Fibroblast of lung (primary cell): ENCODE measurements at regions not wholly inside any gene's neighbourhood (a gene's known extent, or its start where the extent isn't known, plus 50 kb on each side); places are given as distances from the start of the nearest gene placed in this dataset.

ENCODE experiments used
- CTCF ChIP-seq, 2 donors: IDR thresholded peaks in 1 of 2; conservative IDR thresholded peaks in 1 of 2; 1 replicate in 1 of 2; 2 replicates in 1 of 2; pipeline ENCODE4 v1.5.1; 2011 to 2012; ENCODE audit warnings: low read length in 2 of 2, control low read depth in 1 of 2, inconsistent platforms in 1 of 2, low read depth in 1 of 2, mild to moderate bottlenecking in 1 of 2
- EZH2 ChIP-seq: IDR thresholded peaks from 2 replicates; pipeline ENCODE4 v1.5.1; 2012; ENCODE audit warnings: low read length, control low read depth, mild to moderate bottlenecking; ENCODE audit errors: missing control alignments

GRCh38 chr3:167936019-167936418 lies 159.7 kb downstream of the GOLIM4 start:
- no peak for TF ChIP-seq CTCF (conservative IDR thresholded peaks at IDR 0.05 in 1 of 2, IDR thresholded peaks at IDR 0.05 in 1 of 2; ENCODE audit: low read depth in 1 of 2, low read length in 2 of 2)
- TF ChIP-seq EZH2 = no peak
